Liver (tissue), 3 donors: ENCODE measurements at regions not wholly inside any gene's neighbourhood (a gene's known extent, or its start where the extent isn't known, plus 50 kb on each side); places are given as distances from the start of the nearest gene placed in this dataset.

ENCODE experiments used
- ATF3 ChIP-seq: IDR thresholded peaks from 2 replicates; pipeline ENCODE4 v1.6.1; 2016; ENCODE audit warnings: antibody characterized with exemption
- CTCF ChIP-seq: fragments of 150-350 bp; IDR thresholded peaks from 2 replicates; pipeline ENCODE4 v1.5.1; 2017; ENCODE audit warnings: improper control_type of control experiment, low read depth, low read length; ENCODE audit not compliant: missing input control
- FOXA1 ChIP-seq: IDR thresholded peaks from 2 replicates; pipeline ENCODE4 v1.6.1; 2016; ENCODE audit warnings: antibody characterized with exemption
- MAX ChIP-seq: IDR thresholded peaks from 2 replicates; pipeline ENCODE4 v1.6.1; 2016; ENCODE audit warnings: antibody characterized with exemption
- RAD21 ChIP-seq, 2 donors: IDR thresholded peaks; 2 replicates each; pipeline ENCODE4 v1.6.1; 2016; ENCODE audit warnings: antibody characterized with exemption in 2 of 2, mild to moderate bottlenecking in 2 of 2
- REST ChIP-seq: IDR thresholded peaks from 2 replicates; pipeline ENCODE4 v1.6.1; 2016; ENCODE audit warnings: antibody characterized with exemption, mild to moderate bottlenecking
- RXRA ChIP-seq, 2 donors: IDR thresholded peaks; 2 replicates each; pipeline ENCODE4 v1.6.1; 2017 to 2018; ENCODE audit warnings: antibody characterized with exemption in 2 of 2, mild to moderate bottlenecking in 1 of 2
- SP1 ChIP-seq: IDR thresholded peaks from 2 replicates; pipeline ENCODE4 v1.6.1; 2018; ENCODE audit warnings: antibody characterized with exemption, mild to moderate bottlenecking
- donor health status: healthy.
- donor health status: healthy.

- TF ChIP-seq MAX, result no peak
- no peak for TF ChIP-seq CTCF
- no peak for TF ChIP-seq RXRA (IDR thresholded peaks at IDR 0.05)
- no peak for TF ChIP-seq RAD21 (IDR thresholded peaks at IDR 0.05)
- no peak for TF ChIP-seq ATF3
- no peak for TF ChIP-seq SP1
- TF ChIP-seq FOXA1, result no peak
- no peak for TF ChIP-seq REST
Measured at GRCh38 chr3:98662699-98663098, 69.3 kb upstream of the CPOX start.
